ENCODE measurements at regions not wholly inside any gene's neighbourhood (a gene's known extent, or its start where the extent isn't known, plus 50 kb on each side); places are given as distances from the start of the nearest gene placed in this dataset.
"Not testable (repeated sequence)": the region's sequence is repeated elsewhere in the genome, so short reads cannot be mapped to it uniquely, and the experiment has no call there.

DNA sequence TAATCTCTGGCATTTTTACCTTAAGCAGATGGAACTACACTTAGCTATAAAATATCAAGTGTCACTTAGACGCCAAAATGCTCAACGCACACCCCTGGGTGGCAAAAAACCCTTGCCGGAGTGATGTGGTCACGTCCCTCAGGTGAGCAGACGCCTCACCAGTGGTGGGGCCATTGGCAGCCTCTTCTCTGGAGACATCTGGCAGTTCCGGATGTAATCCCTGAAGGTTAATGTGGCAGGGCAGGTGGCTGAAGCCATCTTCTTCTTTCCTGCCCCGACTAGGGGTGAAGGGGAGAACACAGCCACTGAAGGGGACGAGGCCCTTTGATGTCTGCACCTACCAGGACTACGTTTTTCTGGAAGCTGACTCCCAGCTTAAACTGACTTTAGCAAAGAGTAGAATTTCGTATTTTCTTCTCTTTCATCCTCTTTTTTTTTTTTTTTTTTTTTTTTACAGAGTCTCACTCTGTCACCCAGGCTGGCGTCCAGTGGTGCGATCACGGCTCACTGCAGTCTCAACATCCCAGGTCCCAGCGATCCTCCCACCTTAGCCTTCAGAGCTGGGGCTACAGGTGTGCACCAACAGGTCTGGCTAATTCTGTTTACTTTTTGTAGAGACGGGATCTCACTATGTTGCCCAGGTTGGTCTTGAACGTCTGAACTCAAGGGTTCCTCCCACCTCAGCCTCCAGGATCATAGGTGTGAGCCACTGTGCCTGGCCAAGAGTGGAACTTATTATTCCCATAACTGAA lies 152.1 kb downstream of the TTLL2 start:
- Histone ChIP-seq H3K36me3 (no peaks in the 10 kb centered on the region), H3K27me3 (peaks cover 4% of the 10 kb centered on the region), H3K4me3 (no peak overlapping the region), H3K4me1 (peaks cover 0 to 15% (median 0%) of the 10 kb centered on the region in 3 donors), H3K9me3 (no peaks in the 10 kb centered on the region), H3K27ac (no peak overlapping the region)
- 77 to 79% methylated on average over 5 to 12 of the region's 16 CpGs for WGBS, 2 donors (ENCODE audit: low coverage in 1 of 2)
- TF ChIP-seq POLR2AphosphoS5 (IDR thresholded peaks at IDR 0.05) = no peak
- no peak for TF ChIP-seq POLR2A (IDR thresholded peaks at IDR 0.05)
- TF ChIP-seq EP300 (IDR thresholded peaks at IDR 0.05) = no peak
- no peak for ATAC-seq

DNA sequence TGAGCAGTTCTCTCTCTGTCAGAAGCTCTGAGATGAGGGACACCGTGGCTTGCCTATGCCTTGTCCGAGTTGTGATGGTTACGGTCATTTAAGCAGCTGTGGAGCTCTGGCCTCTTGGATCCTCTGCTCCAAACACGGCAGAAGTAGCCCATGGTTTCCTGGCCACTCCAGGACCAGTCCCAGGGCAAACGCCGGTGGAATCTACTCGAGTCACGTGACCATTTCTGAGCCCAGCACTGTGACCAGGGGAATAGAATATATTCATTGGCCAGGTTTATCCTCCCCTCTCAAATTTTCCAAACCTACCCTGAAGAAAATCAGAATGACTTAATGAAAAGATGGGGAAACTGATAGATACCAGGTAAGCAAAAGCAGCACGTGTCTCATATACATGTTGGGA lies 152.8 kb downstream of the TTLL2 start:
- peaks cover 0 to 15% (median 0%) of the 10 kb centered on the region in 3 donors for H3K4me1 ChIP-seq
- no peak overlapping the region for H3K27ac ChIP-seq
- TF ChIP-seq POLR2A (IDR thresholded peaks at IDR 0.05) = no peak
- TF ChIP-seq, protein P1, sequence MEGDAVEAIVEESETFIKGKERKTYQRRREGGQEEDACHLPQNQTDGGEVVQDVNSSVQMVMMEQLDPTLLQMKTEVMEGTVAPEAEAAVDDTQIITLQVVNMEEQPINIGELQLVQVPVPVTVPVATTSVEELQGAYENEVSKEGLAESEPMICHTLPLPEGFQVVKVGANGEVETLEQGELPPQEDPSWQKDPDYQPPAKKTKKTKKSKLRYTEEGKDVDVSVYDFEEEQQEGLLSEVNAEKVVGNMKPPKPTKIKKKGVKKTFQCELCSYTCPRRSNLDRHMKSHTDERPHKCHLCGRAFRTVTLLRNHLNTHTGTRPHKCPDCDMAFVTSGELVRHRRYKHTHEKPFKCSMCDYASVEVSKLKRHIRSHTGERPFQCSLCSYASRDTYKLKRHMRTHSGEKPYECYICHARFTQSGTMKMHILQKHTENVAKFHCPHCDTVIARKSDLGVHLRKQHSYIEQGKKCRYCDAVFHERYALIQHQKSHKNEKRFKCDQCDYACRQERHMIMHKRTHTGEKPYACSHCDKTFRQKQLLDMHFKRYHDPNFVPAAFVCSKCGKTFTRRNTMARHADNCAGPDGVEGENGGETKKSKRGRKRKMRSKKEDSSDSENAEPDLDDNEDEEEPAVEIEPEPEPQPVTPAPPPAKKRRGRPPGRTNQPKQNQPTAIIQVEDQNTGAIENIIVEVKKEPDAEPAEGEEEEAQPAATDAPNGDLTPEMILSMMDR (IDR thresholded peaks at IDR 0.05) = no peak
- TF ChIP-seq EP300 (IDR thresholded peaks at IDR 0.05) = no peak
- no peak for TF ChIP-seq POLR2AphosphoS5 (IDR thresholded peaks at IDR 0.05)
- 80 to 92% methylated on average over 1 to 5 of the region's 9 CpGs for WGBS, 2 donors (ENCODE audit: low coverage in 1 of 2)
- no peak overlapping the region for H3K4me3 ChIP-seq
- H3K27me3 ChIP-seq = peaks cover 4% of the 10 kb centered on the region
- H3K36me3 ChIP-seq = no peaks in the 10 kb centered on the region
- no peak for ATAC-seq
- H3K9me3 ChIP-seq = no peaks in the 10 kb centered on the region

DNA sequence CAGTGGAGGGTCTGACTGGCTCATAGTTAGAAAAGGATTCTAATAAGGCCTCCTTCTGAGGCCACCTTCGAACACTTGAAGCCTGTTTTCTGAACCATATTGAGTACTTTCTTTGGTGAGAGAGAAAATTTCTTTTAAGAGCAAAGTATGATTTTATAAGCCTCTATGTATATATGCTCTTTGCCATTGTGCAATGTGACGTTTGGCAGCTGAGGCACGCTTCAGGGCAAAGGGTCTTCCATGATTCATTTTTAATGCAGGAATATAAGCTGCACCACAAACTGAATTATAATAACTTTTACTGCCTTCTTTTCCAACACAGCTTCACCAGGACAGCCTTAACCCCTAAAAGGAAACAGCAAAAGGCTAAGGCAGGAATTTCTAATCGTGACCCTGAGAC lies 154.4 kb downstream of the TTLL2 start:
- TF ChIP-seq POLR2AphosphoS5 (IDR thresholded peaks at IDR 0.05) (no peak), POLR2A (IDR thresholded peaks at IDR 0.05) (no peak)
- H3K36me3 ChIP-seq = no peaks in the 10 kb centered on the region
- WGBS, 2 donors (ENCODE audit: low coverage in 1 of 2) = 71 to 80% methylated on average over 4 of the region's 4 CpGs

DNA sequence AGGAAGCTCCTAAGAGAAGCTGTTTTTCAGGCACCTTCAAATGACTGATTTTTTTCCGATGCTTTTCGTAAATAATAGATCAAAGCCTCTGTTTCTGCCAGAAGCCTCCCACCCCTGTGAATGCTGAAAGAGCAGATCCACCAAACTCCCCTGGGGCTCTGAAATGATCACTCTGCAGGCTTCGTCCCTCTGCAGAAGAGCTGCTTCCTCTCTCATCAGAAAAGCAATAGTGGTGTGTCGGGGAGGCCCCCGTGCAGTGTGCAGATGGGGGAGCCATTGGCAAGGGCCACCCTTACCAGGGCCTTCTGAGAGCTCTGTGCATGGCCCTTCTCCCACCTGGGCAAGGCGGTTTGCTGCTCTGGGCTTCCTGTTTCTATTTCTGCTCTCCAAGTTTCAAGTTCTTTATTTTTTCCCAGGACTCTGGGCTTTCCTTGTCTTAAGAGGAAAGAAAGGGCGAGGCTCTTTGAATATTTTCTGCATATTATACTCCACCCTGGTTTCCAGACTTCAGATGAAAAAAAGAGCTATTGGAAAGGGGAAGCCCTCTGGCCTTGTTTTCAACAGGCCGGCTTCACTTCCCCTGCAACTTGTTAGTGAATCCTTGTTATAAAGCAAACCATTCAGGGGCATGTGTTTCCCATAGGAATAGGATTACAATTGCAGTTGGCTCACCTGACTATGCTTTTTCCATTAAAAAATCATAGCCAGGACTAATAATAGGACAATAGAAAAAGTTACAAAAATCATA lies 155.2 kb downstream of the TTLL2 start:
- H3K27ac ChIP-seq = no peak overlapping the region
- peak; percentile 41 for ATAC-seq
- WGBS, 2 donors (ENCODE audit: low coverage in 1 of 2) = 35 to 53% methylated on average over 3 to 5 of the region's 8 CpGs
- H3K36me3 ChIP-seq = no peaks in the 10 kb centered on the region
- peaks cover 0 to 8% (median 0%) of the 10 kb centered on the region in 3 donors for H3K4me1 ChIP-seq
- no peak overlapping the region for H3K4me3 ChIP-seq
- no peaks in the 10 kb centered on the region for H3K9me3 ChIP-seq
- peaks cover 4% of the 10 kb centered on the region for H3K27me3 ChIP-seq
- no peak for TF ChIP-seq EP300 (IDR thresholded peaks at IDR 0.05)
- no peak for TF ChIP-seq POLR2A (IDR thresholded peaks at IDR 0.05)
- TF ChIP-seq POLR2AphosphoS5 (IDR thresholded peaks at IDR 0.05) = no peak
- TF ChIP-seq, protein P1 (IDR thresholded peaks at IDR 0.05) = no peak

More for the DNA sequence above, 154.4 kb downstream of the TTLL2 start:
- peaks cover 4% of the 10 kb centered on the region for H3K27me3 ChIP-seq
- no peak overlapping the region for H3K27ac ChIP-seq
- ATAC-seq = no peak
- peaks cover 0 to 8% (median 0%) of the 10 kb centered on the region in 3 donors for H3K4me1 ChIP-seq
- no peaks in the 10 kb centered on the region for H3K9me3 ChIP-seq
- H3K4me3 ChIP-seq = no peak overlapping the region

DNA sequence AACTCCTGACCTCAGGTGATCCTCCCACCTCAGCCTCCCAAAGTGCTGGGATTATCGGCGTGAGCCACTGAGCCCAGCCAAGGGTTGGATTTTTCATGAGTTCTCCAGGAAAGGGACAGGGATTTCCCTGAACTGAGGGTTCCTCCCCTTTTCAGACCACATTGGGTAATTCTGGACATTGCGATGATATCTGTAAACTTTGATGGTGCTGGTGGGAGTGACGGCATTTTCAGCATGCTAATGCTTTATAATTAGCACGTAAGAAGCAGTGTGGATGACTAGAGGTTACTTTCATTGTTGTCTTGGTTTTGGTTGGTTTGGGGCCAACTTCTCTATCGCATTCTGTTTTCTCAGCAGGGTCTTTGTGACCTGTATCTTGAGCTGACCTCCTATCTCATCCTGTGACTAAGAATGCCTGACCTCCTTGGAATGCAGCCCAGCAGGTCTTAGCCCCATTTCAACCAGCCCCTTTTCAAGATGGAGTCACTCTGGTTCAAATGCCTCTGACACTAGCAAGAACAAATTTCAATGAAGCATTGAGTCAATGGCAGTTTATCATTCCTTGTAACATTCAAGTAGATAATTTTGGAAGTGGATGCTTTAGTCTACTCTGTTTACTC lies 156.5 kb downstream of the TTLL2 start:
- 84 to 93% methylated on average over 2 to 3 of the region's 6 CpGs for WGBS, 2 donors (ENCODE audit: low coverage in 1 of 2)
- no peak for ATAC-seq

DNA sequence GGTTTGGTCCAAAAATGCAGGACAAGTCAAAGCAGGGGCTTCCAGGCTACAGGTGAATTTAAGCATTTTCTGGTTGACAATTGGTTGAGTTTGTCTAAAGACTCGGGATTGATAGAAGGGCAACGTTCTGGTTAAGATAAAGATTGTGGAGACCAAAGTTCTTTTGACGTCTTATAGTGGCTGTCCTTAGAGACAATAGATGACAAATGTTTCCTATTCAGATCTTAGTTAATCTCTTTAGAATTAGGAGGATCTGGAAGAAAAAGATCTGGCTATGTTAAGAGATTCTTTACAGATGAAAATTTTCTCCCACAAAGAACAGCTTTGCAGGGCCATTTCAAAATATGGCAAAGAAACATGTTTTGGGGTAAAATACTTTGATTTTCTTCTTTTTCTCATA lies 157.9 kb downstream of the TTLL2 start:
- H3K4me3 ChIP-seq, H3K9me3 ChIP-seq, H3K27ac ChIP-seq, ATAC-seq, H3K36me3 ChIP-seq, H3K4me1 ChIP-seq: not testable (repeated sequence)
- H3K27me3 ChIP-seq = peaks cover 14% of the 10 kb centered on the region
- WGBS, 2 donors (ENCODE audit: low coverage in 1 of 2) = 69 to 71% methylated on average over 3 of the region's 3 CpGs

More for the DNA sequence above, 156.5 kb downstream of the TTLL2 start:
- Histone ChIP-seq H3K9me3 (no peaks in the 10 kb centered on the region), H3K36me3 (no peaks in the 10 kb centered on the region), H3K27ac (no peak overlapping the region), H3K4me3 (no peak overlapping the region), H3K4me1 (peaks cover 0 to 8% (median 0%) of the 10 kb centered on the region in 3 donors), H3K27me3 (peaks cover 8% of the 10 kb centered on the region)
- TF ChIP-seq, protein P1 (IDR thresholded peaks at IDR 0.05) = no peak
- no peak for TF ChIP-seq POLR2A (IDR thresholded peaks at IDR 0.05)
- no peak for TF ChIP-seq POLR2AphosphoS5 (IDR thresholded peaks at IDR 0.05)
- TF ChIP-seq EP300 (IDR thresholded peaks at IDR 0.05) = no peak
